Fibroblast of gingiva (primary cell): ENCODE measurements at regions not wholly inside any gene's neighbourhood (a gene's known extent, or its start where the extent isn't known, plus 50 kb on each side); places are given as distances from the start of the nearest gene placed in this dataset.
"Not testable (repeated sequence)": the region's sequence is repeated elsewhere in the genome, so short reads cannot be mapped to it uniquely, and the experiment has no call there.

Experiments used
- DNase-seq: peaks from one replicate; pipeline ENCODE4 v3.0.0-alpha.2; 2011; ENCODE audit warnings: low read depth

DNA sequence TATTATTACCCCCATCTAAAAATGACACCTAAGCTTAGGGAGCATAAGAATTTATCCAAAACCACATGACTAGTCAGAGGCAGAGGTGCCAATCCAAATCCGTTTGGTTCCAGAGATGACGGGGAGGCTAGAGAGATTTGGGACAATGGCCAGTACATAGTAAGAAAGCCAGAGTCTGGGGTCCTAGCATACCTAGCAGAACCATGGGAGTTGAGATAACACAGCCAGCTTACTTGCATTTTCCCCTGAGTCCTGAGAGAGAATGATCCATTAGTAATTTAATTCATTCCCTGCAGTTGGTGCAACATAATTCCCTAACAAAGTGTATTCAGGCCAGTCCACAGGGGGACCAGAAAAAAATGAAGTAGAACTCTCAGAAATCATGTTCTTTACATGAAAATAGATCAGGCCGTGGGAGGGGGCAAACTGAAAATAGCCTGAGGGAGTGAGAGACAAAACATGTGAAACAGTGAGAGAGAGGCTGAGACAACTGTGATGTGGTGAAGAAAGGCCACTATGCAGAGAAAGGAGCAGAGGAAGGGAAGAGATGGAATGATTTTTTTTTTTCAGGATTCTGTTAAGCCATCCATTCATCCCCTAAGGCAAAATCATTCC, 243.3 kb downstream of the BRINP2 start:
- DNase-seq = no peak

DNA sequence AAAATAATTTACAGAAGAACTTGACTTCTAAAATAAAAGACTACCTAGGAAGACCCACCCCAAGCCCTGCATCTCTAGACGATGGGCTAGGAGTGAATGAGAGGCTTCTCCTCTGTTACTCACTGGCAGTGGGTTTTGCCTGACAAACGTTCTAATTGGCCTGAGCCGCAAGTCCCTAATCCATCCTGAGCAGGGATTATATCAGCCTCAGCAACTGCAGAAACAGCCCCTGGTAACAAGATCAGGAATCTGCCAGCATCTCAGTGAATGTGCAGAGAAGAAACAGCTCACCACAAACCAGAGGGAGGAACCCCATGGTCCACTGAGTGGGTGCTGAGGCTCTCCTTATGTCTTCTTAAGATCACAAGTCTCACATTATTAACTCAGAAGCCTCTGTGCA, 240.6 kb downstream of the BRINP2 start:
- DNase-seq = no peak

DNA sequence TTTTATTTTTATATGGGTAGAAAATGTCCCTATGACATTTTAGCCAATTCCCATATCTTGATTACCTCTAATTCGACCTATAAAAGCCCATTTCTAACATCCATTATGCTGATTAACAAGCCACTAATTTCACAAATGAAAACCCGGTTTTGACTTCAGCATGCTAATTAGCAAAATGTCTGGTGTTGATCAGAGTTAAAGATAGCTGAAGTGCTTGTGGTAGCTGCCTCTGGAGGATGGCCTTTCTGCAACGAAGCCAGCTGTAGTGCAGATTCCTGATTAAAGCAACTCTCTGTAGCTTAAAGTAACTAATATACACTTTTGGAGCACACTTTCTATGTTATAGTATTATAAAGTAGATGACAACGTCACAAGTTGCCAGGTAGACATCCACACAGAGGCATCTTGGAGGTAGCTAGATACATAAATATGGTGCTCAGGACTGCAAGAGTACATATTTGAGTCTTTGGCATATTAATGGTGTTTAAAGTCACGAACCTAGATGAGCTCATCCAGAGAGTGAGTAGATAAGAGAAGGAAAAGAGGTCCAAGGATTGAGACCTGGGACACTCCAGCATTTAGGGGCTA, 239.5 kb downstream of the BRINP2 start:
- DNase-seq = no peak

DNA sequence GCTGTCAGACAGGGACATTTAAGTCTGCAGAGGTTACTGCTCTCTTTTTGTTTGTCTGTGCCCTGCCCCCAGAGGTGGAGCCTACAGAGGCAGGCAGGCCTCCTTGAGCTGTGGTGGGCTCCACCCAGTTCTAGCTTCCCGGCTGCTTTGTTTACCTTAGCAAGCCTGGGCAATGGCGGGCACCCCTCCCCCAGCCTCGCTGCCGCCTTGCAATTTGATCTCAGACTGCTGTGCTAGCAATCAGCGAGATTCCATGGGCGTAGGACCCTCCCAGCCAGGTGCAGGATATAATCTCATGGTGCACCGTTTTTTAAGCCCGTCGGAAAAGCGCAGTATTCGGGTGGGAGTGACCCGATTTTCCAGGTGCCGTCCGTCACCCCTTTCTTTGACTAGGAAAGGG, 235.6 kb downstream of the BRINP2 start:
- DNase-seq = not testable (repeated sequence)

DNA sequence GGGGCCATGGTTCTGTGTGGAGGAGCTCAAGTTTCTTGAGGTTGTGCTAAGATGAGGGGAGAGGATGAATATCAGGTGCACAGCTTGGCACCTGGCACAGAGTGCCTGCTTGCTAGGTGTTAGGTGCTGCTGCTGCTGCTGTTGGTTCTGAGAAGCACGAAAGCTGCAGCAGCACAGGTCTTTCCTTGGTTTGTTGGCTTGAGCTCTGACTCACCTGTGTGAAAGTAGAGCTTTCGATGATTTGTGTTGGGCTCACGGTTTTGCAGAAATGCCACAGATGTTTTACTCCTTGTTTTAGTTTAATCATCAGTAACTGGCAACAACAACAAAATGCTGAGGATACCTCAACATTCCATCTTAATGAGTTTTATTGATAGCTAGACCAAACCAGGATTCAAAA, 221.6 kb downstream of the BRINP2 start:
- no peak for DNase-seq

DNA sequence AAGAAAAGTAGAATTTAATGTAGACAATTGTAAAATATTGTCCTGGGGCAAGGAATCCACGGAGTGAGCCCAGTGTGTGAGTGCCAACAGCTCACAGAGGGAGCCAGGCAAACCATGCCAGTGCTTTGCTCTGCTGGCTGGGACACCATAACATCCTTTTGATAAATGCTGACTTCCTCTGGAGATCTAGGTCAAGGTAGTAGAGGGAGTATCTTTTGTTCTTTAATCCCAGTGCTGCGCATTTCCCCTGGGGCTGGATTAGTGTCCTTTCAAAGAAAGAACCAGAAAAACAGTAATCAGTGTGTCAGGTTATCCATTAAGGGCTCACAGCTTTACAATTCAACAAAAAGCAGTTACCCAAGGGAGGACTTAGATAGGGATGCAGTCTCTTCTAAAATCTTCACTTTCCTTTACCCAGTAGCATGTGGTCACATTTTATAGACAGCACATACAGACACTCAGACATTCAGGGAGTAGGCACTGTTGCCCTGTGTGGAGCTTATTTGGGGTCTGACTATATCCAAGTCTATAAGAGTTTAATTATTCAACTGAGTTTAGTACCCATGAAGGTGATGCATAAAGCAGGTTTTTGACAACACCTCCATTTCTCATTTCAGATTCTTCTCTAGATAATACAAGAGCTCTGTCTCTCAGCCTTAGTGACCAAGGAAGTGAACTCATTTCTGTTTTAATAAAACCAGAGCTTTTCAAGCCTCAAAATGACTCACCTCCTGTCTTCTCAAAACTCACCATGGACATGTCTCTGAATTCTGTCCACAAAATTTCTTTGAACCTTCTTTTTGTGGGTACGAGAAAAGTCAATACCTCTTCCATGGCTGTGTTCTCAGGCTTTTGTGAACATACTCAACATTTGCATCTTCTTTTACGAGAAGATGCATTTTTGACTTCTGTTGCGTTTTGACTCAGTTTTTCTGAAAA, 215.3 kb downstream of the BRINP2 start:
- DNase-seq = no peak

GRCh38 chr1:177384461-177384860, 213.7 kb downstream of the BRINP2 start:
- DNase-seq = no peak

DNA sequence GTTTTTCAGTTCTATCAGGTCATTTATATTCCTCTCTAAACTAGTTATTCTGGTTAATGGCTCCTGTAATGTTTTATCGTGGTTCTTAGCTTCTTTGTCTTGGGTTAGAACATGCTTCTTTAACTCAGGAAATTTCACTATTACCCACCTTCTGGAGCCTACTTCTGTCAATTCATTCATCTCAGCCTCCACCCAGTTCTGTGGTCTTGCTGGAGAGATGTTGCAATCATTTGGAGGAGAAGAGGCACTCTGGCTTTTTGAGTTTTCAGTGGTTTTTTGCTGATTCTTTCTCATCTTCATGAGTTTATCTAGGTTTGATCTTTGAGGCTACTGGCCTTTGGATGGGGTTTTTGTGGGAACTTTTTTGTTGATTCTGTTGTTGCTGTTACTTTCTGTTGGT, 213.0 kb downstream of the BRINP2 start:
- no peak for DNase-seq

GRCh38 chr1:177377866-177378265, 207.1 kb downstream of the BRINP2 start:
- DNase-seq = no peak

DNA sequence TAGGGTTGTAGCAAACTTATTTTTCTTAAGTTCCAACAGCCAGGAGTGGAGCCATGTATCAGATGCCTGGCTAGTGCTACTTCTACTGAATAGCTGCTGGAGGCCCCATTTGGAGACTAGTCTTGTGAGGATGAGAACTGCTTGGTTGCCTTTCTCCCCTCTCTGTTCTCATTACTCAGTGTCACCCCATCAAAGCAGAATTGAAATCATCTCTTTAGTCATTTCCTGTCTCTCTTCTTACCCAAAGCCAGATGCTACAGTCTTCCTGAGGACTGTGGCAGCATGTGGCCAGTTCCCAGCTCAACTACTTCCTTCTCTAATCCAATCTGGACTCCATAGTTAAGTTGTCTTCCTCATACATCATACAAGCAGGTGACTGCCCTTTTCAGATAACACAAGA, 197.5 kb downstream of the BRINP2 start:
- no peak for DNase-seq

- no peak for DNase-seq
These were observed 195.3 kb downstream of the BRINP2 start for GRCh38 chr1:177366091-177366490.

GRCh38 chr1:177360791-177361190, 190.0 kb downstream of the BRINP2 start:
- no peak for DNase-seq

- DNase-seq = no peak
These were observed 186.1 kb downstream of the BRINP2 start for GRCh38 chr1:177356674-177357435.

GRCh38 chr1:177355575-177355974, 184.8 kb downstream of the BRINP2 start:
- DNase-seq = no peak

GRCh38 chr1:177354247-177354646, 183.5 kb downstream of the BRINP2 start:
- no peak for DNase-seq

GRCh38 chr1:177351361-177352108, 180.8 kb downstream of the BRINP2 start:
- no peak for DNase-seq

- DNase-seq = no peak
These were observed 176.1 kb downstream of the BRINP2 start for GRCh38 chr1:177346790-177347359.

GRCh38 chr1:177343445-177343844, 172.7 kb downstream of the BRINP2 start:
- no peak for DNase-seq

GRCh38 chr1:177341773-177342172, 171.0 kb downstream of the BRINP2 start:
- no peak for DNase-seq

GRCh38 chr1:177340601-177341067, 169.9 kb downstream of the BRINP2 start:
- DNase-seq = no peak

DNA sequence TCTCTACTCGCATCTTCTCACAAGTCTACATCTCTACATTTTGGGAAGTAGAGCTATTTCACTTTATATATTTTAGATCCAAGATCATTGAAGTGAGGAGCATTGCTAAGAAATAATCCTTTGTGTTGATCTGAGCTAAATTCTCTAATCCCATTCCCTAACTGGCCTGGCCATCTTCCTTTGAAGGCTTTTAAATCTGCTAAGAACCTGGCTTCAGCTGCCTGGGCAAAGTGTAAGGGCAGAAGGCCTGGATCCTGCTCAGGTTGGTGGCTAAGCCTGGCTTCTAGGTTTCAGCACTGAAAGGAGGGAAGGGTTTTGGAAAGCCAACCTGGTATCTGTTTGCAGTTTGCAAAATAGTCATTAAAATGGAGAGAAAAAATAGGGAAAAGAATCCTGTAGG, 167.6 kb downstream of the BRINP2 start:
- DNase-seq = no peak
